SK-N-SH (cell line): ENCODE measurements at regions not wholly inside any gene's neighbourhood (a gene's known extent, or its start where the extent isn't known, plus 50 kb on each side); places are given as distances from the start of the nearest gene placed in this dataset.

Experiments used
- FOXJ3 ChIP-seq: sonication (generic); formaldehyde crosslinking; IDR thresholded peaks from 2 replicates; pipeline ENCODE4 v1.5.1; 2020; ENCODE audit warnings: mild to moderate bottlenecking, missing genetic modification reagents
- JUND ChIP-seq: IDR thresholded peaks from 2 replicates; pipeline ENCODE4 v1.4.0; 2012
- NFIC ChIP-seq: IDR thresholded peaks from 2 replicates; pipeline ENCODE4 v1.4.0; 2012; ENCODE audit warnings: borderline replicate concordance
- POLR2AphosphoS5 ChIP-seq: IDR thresholded peaks from 2 replicates; pipeline ENCODE4 v1.6.1; 2012; ENCODE audit warnings: low read depth, low read length
- RCOR1 ChIP-seq: fragments of 150-350 bp; IDR thresholded peaks from 2 replicates; pipeline ENCODE4 v1.6.1; 2017; ENCODE audit warnings: antibody characterized with exemption, low read length
- RXRA ChIP-seq: IDR thresholded peaks from 2 replicates; pipeline ENCODE4 v1.4.0; 2012; ENCODE audit warnings: low read depth, mild to moderate bottlenecking, borderline replicate concordance
- YY1 ChIP-seq: IDR thresholded peaks from 2 replicates; pipeline ENCODE4 v1.4.0; 2012; ENCODE audit warnings: low read depth, mild to moderate bottlenecking
- TF ChIP-seq, protein P1 (sequence below): fragments of 200-600 bp; sonication (generic); IDR thresholded peaks from 2 replicates; pipeline ENCODE4 v1.6.1; 2017; ENCODE audit warnings: antibody characterized with exemption, mild to moderate bottlenecking, moderate library complexity
- TF ChIP-seq, protein P2 (sequence below): IDR thresholded peaks from 2 replicates; pipeline ENCODE4 v1.4.0; 2012; ENCODE audit warnings: low read depth, borderline replicate concordance

DNA sequence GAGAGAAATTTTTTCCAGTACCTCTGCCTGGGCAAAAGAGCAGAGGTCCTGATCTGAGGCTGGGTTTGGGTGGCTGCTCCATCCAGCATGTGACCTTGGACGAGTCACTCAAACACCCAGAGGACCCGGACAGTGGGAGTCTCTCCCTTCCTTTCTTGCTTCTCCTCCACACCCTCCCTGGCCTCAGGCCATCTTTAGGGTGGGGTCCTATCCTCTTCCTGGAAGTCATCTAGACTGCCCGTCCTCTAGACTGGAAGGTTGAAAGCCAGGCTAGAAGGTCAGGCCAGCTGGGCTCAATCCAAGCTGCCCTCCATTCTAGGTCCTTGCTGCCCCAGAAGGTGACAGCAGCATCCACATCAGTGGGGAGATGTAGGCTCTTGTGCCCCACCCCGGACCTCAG lies 599.5 kb downstream of the MATN1 start:
- TF ChIP-seq, protein P1, sequence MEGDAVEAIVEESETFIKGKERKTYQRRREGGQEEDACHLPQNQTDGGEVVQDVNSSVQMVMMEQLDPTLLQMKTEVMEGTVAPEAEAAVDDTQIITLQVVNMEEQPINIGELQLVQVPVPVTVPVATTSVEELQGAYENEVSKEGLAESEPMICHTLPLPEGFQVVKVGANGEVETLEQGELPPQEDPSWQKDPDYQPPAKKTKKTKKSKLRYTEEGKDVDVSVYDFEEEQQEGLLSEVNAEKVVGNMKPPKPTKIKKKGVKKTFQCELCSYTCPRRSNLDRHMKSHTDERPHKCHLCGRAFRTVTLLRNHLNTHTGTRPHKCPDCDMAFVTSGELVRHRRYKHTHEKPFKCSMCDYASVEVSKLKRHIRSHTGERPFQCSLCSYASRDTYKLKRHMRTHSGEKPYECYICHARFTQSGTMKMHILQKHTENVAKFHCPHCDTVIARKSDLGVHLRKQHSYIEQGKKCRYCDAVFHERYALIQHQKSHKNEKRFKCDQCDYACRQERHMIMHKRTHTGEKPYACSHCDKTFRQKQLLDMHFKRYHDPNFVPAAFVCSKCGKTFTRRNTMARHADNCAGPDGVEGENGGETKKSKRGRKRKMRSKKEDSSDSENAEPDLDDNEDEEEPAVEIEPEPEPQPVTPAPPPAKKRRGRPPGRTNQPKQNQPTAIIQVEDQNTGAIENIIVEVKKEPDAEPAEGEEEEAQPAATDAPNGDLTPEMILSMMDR, result no peak
- TF ChIP-seq RXRA (no peak), YY1 (no peak), JUND (no peak), FOXJ3 (CRISPR knock-in tag) (no peak), RCOR1 (no peak), NFIC (no peak), POLR2AphosphoS5 (no peak)
- TF ChIP-seq, protein P2, sequence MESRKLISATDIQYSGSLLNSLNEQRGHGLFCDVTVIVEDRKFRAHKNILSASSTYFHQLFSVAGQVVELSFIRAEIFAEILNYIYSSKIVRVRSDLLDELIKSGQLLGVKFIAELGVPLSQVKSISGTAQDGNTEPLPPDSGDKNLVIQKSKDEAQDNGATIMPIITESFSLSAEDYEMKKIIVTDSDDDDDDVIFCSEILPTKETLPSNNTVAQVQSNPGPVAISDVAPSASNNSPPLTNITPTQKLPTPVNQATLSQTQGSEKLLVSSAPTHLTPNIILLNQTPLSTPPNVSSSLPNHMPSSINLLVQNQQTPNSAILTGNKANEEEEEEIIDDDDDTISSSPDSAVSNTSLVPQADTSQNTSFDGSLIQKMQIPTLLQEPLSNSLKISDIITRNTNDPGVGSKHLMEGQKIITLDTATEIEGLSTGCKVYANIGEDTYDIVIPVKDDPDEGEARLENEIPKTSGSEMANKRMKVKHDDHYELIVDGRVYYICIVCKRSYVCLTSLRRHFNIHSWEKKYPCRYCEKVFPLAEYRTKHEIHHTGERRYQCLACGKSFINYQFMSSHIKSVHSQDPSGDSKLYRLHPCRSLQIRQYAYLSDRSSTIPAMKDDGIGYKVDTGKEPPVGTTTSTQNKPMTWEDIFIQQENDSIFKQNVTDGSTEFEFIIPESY, result no peak
